ENCODE measurements at regions not wholly inside any gene's neighbourhood (a gene's known extent, or its start where the extent isn't known, plus 50 kb on each side); places are given as distances from the start of the nearest gene placed in this dataset.

DNA sequence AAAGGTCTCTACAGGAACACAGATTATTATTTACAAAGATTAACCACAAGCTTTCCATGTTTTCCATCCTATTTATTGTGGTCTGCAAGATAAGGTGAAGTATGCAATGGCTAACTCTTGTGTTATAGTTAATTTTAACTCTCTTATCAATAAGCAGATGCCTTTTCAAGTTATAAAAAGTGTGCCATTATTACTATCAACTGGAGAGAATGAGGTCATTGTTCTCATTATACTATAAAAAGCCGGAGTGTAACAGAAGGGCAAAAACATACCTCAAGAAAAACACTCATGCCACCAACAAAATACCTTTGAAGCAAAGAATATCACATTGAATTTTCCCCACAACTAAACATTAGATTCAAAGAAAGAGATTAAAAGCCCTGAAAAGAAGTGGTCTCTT is 52.0 kb upstream of the SORBS2 start:
- TF ChIP-seq, protein P1, sequence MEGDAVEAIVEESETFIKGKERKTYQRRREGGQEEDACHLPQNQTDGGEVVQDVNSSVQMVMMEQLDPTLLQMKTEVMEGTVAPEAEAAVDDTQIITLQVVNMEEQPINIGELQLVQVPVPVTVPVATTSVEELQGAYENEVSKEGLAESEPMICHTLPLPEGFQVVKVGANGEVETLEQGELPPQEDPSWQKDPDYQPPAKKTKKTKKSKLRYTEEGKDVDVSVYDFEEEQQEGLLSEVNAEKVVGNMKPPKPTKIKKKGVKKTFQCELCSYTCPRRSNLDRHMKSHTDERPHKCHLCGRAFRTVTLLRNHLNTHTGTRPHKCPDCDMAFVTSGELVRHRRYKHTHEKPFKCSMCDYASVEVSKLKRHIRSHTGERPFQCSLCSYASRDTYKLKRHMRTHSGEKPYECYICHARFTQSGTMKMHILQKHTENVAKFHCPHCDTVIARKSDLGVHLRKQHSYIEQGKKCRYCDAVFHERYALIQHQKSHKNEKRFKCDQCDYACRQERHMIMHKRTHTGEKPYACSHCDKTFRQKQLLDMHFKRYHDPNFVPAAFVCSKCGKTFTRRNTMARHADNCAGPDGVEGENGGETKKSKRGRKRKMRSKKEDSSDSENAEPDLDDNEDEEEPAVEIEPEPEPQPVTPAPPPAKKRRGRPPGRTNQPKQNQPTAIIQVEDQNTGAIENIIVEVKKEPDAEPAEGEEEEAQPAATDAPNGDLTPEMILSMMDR (conservative IDR thresholded peaks at IDR 0.05 in 1 of 2, IDR thresholded peaks at IDR 0.05 in 1 of 2; ENCODE audit: low read depth in 1 of 2, low read length in 2 of 2): no peak
- TF ChIP-seq EZH2 (IDR thresholded peaks at IDR 0.05; ENCODE audit: low read length, missing control alignments): no peak

Data from fibroblast of lung (primary cell).